ENCODE measurements at regions not wholly inside any gene's neighbourhood (a gene's known extent, or its start where the extent isn't known, plus 50 kb on each side); places are given as distances from the start of the nearest gene placed in this dataset.

DNA sequence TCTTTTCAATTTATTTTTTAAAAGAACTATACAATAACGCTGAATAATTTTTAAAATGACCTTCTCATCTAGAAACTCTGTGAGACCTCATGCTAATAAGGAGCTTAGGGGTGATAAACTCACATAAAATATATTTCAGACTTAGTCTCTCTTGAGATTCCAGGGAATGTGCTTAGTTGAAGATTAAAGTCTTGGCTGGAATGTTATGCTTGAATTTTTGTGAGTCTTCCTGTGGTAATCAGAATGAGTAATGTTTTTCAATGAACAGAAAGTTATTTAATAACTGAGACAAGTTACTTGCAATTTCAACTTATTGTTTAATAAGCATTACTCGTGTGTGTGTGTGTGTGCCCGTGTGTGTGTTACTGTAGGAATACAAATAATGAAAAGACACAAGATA lies 379.9 kb upstream of the EPHA7 start:
- no peaks in the 10 kb centered on the region for H3K27me3 ChIP-seq (ENCODE audit: control insufficient read depth in 1 of 2, insufficient read depth in 2 of 2, low read length in 2 of 2)
- H3K4me1 ChIP-seq (ENCODE audit: control insufficient read depth in 2 of 2, insufficient read depth in 2 of 2, low read length in 1 of 2): no peaks in the 10 kb centered on the region
- H3K27ac ChIP-seq (ENCODE audit: low read depth in 2 of 2, low read length in 1 of 2): no peak overlapping the region
- WGBS, 2 donors: 54 to 61% methylated on average over 3 of the region's 3 CpGs
- H3K9me3 ChIP-seq (ENCODE audit: control insufficient read depth in 2 of 2, insufficient read depth in 1 of 2, low read depth in 1 of 2, low read length in 1 of 2): no peaks in the 10 kb centered on the region
- H3K36me3 ChIP-seq (ENCODE audit: control insufficient read depth in 2 of 2, insufficient read depth in 2 of 2, low read length in 1 of 2): no peaks in the 10 kb centered on the region
- no peak overlapping the region for H3K4me3 ChIP-seq (ENCODE audit: low read depth in 1 of 2, low read length in 2 of 2)

DNA sequence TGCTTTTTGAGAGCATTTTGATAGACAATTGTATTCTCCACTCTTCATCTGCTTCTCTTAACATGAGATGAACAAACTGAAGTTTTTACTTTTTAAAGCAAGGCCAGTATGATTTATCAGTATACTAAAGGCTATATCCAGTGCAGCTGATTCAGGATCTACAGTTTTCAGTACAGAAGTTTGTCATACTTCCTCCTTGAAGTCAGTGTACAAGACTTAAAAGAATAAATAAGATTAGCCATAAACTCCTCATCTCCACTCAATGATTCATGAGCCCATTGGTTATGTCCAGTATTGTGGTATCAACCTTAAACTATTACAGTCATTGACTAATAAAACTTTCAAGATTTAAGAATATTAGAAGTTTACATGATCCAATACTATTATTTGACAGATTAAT lies 374.8 kb upstream of the EPHA7 start:
- no peaks in the 10 kb centered on the region for H3K4me1 ChIP-seq (ENCODE audit: control insufficient read depth in 2 of 2, insufficient read depth in 2 of 2, low read length in 1 of 2)
- H3K27me3 ChIP-seq (ENCODE audit: control insufficient read depth in 1 of 2, insufficient read depth in 2 of 2, low read length in 2 of 2): no peaks in the 10 kb centered on the region
- no peaks in the 10 kb centered on the region for H3K9me3 ChIP-seq (ENCODE audit: control insufficient read depth in 2 of 2, insufficient read depth in 1 of 2, low read depth in 1 of 2, low read length in 1 of 2)
- H3K36me3 ChIP-seq (ENCODE audit: control insufficient read depth in 2 of 2, insufficient read depth in 2 of 2, low read length in 1 of 2): no peaks in the 10 kb centered on the region
- H3K4me3 ChIP-seq (ENCODE audit: low read depth in 1 of 2, low read length in 2 of 2): no peak overlapping the region
- H3K27ac ChIP-seq (ENCODE audit: low read depth in 2 of 2, low read length in 1 of 2): no peak overlapping the region

DNA sequence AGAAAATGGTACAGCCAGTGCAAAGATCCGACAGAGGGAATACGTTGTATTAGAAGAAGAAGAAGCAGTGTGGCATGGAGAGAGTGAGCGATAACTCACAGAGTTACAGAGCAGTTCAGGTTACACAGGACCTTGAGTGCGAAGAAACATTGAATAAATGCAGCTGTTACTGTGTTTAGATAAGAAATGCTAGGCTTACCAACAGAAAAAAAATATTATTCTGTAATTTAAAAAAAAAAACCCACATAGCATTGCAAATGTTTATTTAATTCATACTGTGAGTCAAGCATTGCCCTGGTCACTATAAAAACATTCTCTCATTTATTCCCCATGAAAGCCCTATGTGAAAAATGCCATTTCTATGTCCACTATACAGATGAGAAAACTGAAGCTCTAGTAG lies 373.4 kb upstream of the EPHA7 start:
- Histone ChIP-seq H3K4me1 (ENCODE audit: control insufficient read depth in 2 of 2, insufficient read depth in 2 of 2, low read length in 1 of 2) (no peaks in the 10 kb centered on the region), H3K9me3 (ENCODE audit: control insufficient read depth in 2 of 2, insufficient read depth in 1 of 2, low read depth in 1 of 2, low read length in 1 of 2) (no peaks in the 10 kb centered on the region), H3K4me3 (ENCODE audit: low read depth in 1 of 2, low read length in 2 of 2) (no peak overlapping the region), H3K36me3 (ENCODE audit: control insufficient read depth in 2 of 2, insufficient read depth in 2 of 2, low read length in 1 of 2) (no peaks in the 10 kb centered on the region), H3K27ac (ENCODE audit: low read depth in 2 of 2, low read length in 1 of 2) (no peak overlapping the region), H3K27me3 (ENCODE audit: control insufficient read depth in 1 of 2, insufficient read depth in 2 of 2, low read length in 2 of 2) (no peaks in the 10 kb centered on the region)
- WGBS, 2 donors: 65 to 72% methylated on average over 4 of the region's 4 CpGs

DNA sequence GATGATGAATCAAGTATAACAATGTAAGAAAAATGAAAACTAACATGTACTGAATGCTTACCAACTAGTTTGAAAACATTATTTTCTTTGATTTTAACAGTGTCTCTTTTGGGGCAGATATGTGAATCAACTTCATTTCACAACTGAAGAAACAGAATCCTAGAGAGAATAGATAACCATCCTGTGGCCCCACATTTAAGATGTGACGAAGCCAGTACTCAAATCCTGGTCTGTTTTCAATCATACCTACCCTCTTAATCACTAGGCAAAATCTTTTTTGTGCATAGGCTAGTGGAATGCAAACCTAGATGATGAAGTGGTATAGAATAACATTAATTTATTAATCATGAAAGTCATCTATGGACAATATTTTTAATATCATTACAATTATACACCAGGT lies 371.6 kb upstream of the EPHA7 start:
- Histone ChIP-seq H3K27ac (ENCODE audit: low read depth in 2 of 2, low read length in 1 of 2) (no peak overlapping the region), H3K4me3 (ENCODE audit: low read depth in 1 of 2, low read length in 2 of 2) (no peak overlapping the region)
- 65 to 71% methylated on average over 1 of the region's 1 CpG for WGBS, 2 donors

DNA sequence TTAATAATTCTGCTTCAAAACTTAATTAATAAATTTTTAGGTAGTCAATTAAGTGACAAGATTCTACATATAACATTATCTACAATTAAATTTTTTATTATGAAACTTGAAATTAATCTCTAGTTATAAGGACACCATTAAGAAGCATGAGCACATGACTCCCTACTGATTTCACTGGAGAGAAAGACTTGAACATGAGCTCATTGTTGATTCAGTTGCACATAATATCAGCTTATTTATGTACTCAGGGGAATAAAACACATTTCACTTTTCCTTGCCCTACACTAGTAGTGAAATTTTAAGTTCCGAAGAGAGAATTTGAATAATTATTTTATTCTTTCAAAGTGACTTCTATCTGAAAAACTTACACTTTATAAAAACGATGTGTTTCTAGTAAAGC lies 370.2 kb upstream of the EPHA7 start:
- no peaks in the 10 kb centered on the region for H3K4me1 ChIP-seq (ENCODE audit: control insufficient read depth in 2 of 2, insufficient read depth in 2 of 2, low read length in 1 of 2)
- H3K36me3 ChIP-seq (ENCODE audit: control insufficient read depth in 2 of 2, insufficient read depth in 2 of 2, low read length in 1 of 2): no peaks in the 10 kb centered on the region
- no peaks in the 10 kb centered on the region for H3K9me3 ChIP-seq (ENCODE audit: control insufficient read depth in 2 of 2, insufficient read depth in 1 of 2, low read depth in 1 of 2, low read length in 1 of 2)
- no peaks in the 10 kb centered on the region for H3K27me3 ChIP-seq (ENCODE audit: control insufficient read depth in 1 of 2, insufficient read depth in 2 of 2, low read length in 2 of 2)
- WGBS, 2 donors: 80% methylated on average over 2 of the region's 2 CpGs
- H3K27ac ChIP-seq (ENCODE audit: low read depth in 2 of 2, low read length in 1 of 2): no peak overlapping the region
- H3K4me3 ChIP-seq (ENCODE audit: low read depth in 1 of 2, low read length in 2 of 2): no peak overlapping the region

More for the DNA sequence above, 371.6 kb upstream of the EPHA7 start:
- Histone ChIP-seq H3K36me3 (ENCODE audit: control insufficient read depth in 2 of 2, insufficient read depth in 2 of 2, low read length in 1 of 2) (no peaks in the 10 kb centered on the region), H3K4me1 (ENCODE audit: control insufficient read depth in 2 of 2, insufficient read depth in 2 of 2, low read length in 1 of 2) (no peaks in the 10 kb centered on the region), H3K27me3 (ENCODE audit: control insufficient read depth in 1 of 2, insufficient read depth in 2 of 2, low read length in 2 of 2) (no peaks in the 10 kb centered on the region), H3K9me3 (ENCODE audit: control insufficient read depth in 2 of 2, insufficient read depth in 1 of 2, low read depth in 1 of 2, low read length in 1 of 2) (no peaks in the 10 kb centered on the region)

DNA sequence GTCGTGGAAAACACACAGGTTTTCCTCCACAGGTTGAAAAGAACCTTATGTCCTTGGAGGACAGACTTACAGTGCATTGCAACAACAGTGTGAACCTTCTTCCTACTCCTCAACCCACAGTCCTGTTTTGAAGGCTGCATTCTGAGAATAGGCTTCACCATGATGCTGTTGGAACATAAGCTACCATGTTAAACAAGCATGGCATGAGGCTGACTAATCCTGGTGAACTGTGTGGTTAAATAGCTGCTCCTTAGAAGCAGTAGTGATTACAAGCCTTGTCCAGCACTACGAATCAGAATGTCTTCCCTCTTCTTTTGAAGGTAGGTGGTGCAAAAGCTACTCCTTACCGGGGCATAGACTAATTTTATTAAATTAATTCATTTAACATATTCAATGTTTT lies 368.5 kb upstream of the EPHA7 start:
- Histone ChIP-seq H3K27me3 (ENCODE audit: control insufficient read depth in 1 of 2, insufficient read depth in 2 of 2, low read length in 2 of 2) (no peaks in the 10 kb centered on the region), H3K36me3 (ENCODE audit: control insufficient read depth in 2 of 2, insufficient read depth in 2 of 2, low read length in 1 of 2) (no peaks in the 10 kb centered on the region), H3K4me3 (ENCODE audit: low read depth in 1 of 2, low read length in 2 of 2) (no peak overlapping the region), H3K9me3 (ENCODE audit: control insufficient read depth in 2 of 2, insufficient read depth in 1 of 2, low read depth in 1 of 2, low read length in 1 of 2) (no peaks in the 10 kb centered on the region), H3K27ac (ENCODE audit: low read depth in 2 of 2, low read length in 1 of 2) (no peak overlapping the region), H3K4me1 (ENCODE audit: control insufficient read depth in 2 of 2, insufficient read depth in 2 of 2, low read length in 1 of 2) (no peaks in the 10 kb centered on the region)
- 73% methylated on average over 3 of the region's 3 CpGs for WGBS, 2 donors

DNA sequence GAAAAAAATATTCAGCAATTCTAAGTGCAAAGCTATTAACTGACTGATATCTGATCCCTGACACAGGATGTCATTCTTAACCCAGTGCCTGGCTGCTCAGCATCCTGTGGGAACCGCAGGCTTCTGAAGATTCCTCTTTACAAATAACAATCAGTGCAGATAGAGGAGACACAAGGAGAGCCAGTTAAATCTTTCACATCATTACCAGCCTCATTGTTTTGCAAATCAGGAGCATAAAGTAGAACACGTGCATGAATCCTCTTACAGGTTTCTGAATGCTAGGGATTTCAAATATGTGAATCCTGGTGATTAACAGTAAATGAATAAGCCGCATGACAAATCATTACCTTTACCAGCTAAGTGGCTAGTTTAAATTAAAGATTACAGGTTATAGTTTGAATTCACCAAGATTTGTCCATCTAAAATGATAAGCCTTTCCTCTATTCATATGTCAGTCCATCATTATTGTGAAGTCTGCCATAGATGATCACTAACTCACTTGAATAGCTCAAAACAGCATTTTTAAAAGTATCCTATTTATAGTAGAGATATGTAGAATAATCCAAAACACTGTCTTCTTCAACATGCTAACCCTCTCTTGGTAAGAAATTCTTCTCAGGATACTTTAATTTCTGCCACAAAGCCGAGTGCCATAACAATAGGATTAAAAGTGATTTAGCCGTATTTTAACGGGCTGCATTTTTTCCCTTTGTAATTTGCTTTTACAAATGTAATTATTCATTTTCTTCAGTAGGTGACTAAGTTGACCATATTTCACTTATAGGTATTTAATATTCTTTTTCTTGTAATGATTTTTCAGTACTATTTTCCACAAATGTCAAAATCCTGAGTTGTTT lies 367.3 kb upstream of the EPHA7 start:
- no peak overlapping the region for H3K4me3 ChIP-seq (ENCODE audit: low read depth in 1 of 2, low read length in 2 of 2)
- WGBS, 2 donors: 55 to 62% methylated on average over 6 of the region's 6 CpGs
- H3K36me3 ChIP-seq (ENCODE audit: control insufficient read depth in 2 of 2, insufficient read depth in 2 of 2, low read length in 1 of 2): no peaks in the 10 kb centered on the region
- H3K4me1 ChIP-seq (ENCODE audit: control insufficient read depth in 2 of 2, insufficient read depth in 2 of 2, low read length in 1 of 2): no peaks in the 10 kb centered on the region
- no peaks in the 10 kb centered on the region for H3K27me3 ChIP-seq (ENCODE audit: control insufficient read depth in 1 of 2, insufficient read depth in 2 of 2, low read length in 2 of 2)
- no peaks in the 10 kb centered on the region for H3K9me3 ChIP-seq (ENCODE audit: control insufficient read depth in 2 of 2, insufficient read depth in 1 of 2, low read depth in 1 of 2, low read length in 1 of 2)
- no peak overlapping the region for H3K27ac ChIP-seq (ENCODE audit: low read depth in 2 of 2, low read length in 1 of 2)

DNA sequence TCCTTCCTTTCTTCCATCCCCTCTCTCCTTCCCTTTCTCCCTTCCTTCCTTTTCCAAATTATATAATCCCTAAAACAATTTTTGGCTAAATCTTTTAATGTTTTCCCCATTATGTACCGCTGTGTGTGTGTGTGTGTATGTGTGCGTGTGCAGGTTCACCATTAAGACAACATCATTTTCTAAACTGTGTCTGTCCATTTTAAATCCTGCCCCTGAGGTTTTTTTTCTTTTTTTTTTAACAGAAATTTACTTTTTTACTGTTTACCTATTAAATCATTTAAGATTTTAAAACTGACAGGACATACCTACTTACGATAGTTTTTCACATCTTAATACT lies 366.3 kb upstream of the EPHA7 start:
- 86 to 87% methylated on average over 3 of the region's 3 CpGs for WGBS, 2 donors
- Histone ChIP-seq H3K4me1 (ENCODE audit: control insufficient read depth in 2 of 2, insufficient read depth in 2 of 2, low read length in 1 of 2) (no peaks in the 10 kb centered on the region), H3K36me3 (ENCODE audit: control insufficient read depth in 2 of 2, insufficient read depth in 2 of 2, low read length in 1 of 2) (no peaks in the 10 kb centered on the region), H3K9me3 (ENCODE audit: control insufficient read depth in 2 of 2, insufficient read depth in 1 of 2, low read depth in 1 of 2, low read length in 1 of 2) (no peaks in the 10 kb centered on the region), H3K27ac (ENCODE audit: low read depth in 2 of 2, low read length in 1 of 2) (no peak overlapping the region), H3K4me3 (ENCODE audit: low read depth in 1 of 2, low read length in 2 of 2) (no peak overlapping the region), H3K27me3 (ENCODE audit: control insufficient read depth in 1 of 2, insufficient read depth in 2 of 2, low read length in 2 of 2) (no peaks in the 10 kb centered on the region)

DNA sequence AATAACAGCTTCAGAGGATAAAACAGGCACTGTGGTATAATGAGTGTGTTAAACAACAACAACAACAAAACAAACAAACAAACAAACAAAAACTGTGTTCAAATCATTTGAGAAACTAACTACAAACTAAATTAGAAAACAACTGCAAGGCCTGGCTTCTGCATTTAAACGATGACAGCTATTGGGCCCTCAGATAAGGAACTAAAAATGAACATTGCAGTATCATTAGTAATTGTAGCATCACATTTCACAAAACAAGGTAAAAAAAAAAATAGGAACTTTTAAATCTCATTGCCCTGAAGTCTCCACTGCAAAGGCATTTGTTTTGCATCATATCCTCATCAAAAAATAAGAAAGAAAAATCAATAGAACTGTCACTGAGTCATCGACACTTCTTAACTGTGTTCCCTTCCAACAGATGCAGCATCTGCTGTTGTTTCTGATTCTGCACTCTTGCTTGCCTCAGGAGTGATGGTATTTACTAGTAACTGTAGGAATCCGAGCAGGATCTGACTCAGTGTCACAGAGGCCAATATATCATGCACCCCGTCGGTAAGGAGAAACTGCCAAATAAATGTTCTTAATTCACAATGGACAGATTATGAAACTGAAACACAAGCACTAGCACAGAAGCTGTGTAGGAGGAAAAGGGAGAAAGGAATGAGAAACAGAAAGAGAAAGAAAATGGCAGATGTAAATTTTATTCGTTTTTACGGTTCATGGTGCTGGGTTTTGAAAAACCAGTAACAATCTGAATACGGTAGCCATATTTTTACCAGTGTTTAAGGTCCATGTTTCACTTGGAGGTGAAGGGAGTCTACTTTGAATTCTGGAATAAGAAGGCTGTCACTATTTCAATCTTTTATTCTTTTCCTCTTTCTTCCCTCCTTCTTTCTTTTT lies 365.7 kb upstream of the EPHA7 start:
- Histone ChIP-seq H3K27me3 (ENCODE audit: control insufficient read depth in 1 of 2, insufficient read depth in 2 of 2, low read length in 2 of 2) (no peaks in the 10 kb centered on the region), H3K4me3 (ENCODE audit: low read depth in 1 of 2, low read length in 2 of 2) (no peak overlapping the region), H3K27ac (ENCODE audit: low read depth in 2 of 2, low read length in 1 of 2) (no peak overlapping the region), H3K36me3 (ENCODE audit: control insufficient read depth in 2 of 2, insufficient read depth in 2 of 2, low read length in 1 of 2) (no peaks in the 10 kb centered on the region), H3K9me3 (ENCODE audit: control insufficient read depth in 2 of 2, insufficient read depth in 1 of 2, low read depth in 1 of 2, low read length in 1 of 2) (no peaks in the 10 kb centered on the region), H3K4me1 (ENCODE audit: control insufficient read depth in 2 of 2, insufficient read depth in 2 of 2, low read length in 1 of 2) (no peaks in the 10 kb centered on the region)
- 58% methylated on average over 8 of the region's 8 CpGs for WGBS, 2 donors

Measured in esophagus (tissue), 2 donors.